ENCODE measurements at regions not wholly inside any gene's neighbourhood (a gene's known extent, or its start where the extent isn't known, plus 50 kb on each side); places are given as distances from the start of the nearest gene placed in this dataset.
"Not testable (repeated sequence)": the region's sequence is repeated elsewhere in the genome, so short reads cannot be mapped to it uniquely, and the experiment has no call there.

GRCh38 chr7:119266790-119267189, 1006.2 kb upstream of the KCND2 start:
- not testable (repeated sequence) for TF ChIP-seq CTCF, POLR2A (IDR thresholded peaks at IDR 0.05)

Data from vagina (tissue), 2 donors.